H1 (cell line): ENCODE measurements at regions not wholly inside any gene's neighbourhood (a gene's known extent, or its start where the extent isn't known, plus 50 kb on each side); places are given as distances from the start of the nearest gene placed in this dataset.

Experiments
- CTCF ChIA-PET: fragments of 300-600 bp; sonication (Branson Sonifier 250); formaldehyde crosslinking; loops from one replicate; lab custom pipeline; 2021; ENCODE audit not compliant: partially characterized antibody; lab: Charles Lee
- POLR2A ChIA-PET: fragments of 300-600 bp; sonication (Branson Sonifier 250); formaldehyde crosslinking; loops from one replicate; lab custom pipeline; 2021; ENCODE audit warnings: inconsistent platforms; ENCODE audit not compliant: partially characterized antibody; lab: Charles Lee
- DNase-seq, 2 experiments: peaks; one replicate each; pipeline versions ENCODE4 v3.0.0 to v3.0.0-alpha.2; 2010 to 2022; ENCODE audit warnings: low spot score in 2 of 2, low read depth in 1 of 2, mixed read lengths in 1 of 2
- FAIRE-seq: peaks from 2 replicates; lab custom pipeline; 2011; peaks lifted over from hg19 to GRCh38; lab: Jason Lieb, UNC
- H2AFZ ChIP-seq: 2 replicates; pipeline ENCODE4 v1.8.1; 2012; ENCODE audit warnings: low read length, inconsistent platforms
- H2AK5ac ChIP-seq: 2 replicates; pipeline ENCODE4 v1.6.1; 2013; ENCODE audit warnings: low read depth, low read length
- H2BK120ac ChIP-seq: replicated peaks from 2 replicates; pipeline ENCODE3; 2013; ENCODE audit warnings: low read depth, low read length, inconsistent platforms
- H2BK12ac ChIP-seq: 2 replicates; pipeline ENCODE4 v1.6.1; 2013; ENCODE audit warnings: low read depth, low read length
- H2BK15ac ChIP-seq: 2 replicates; pipeline ENCODE4 v1.6.1; 2013; ENCODE audit warnings: low read length
- H2BK20ac ChIP-seq: 2 replicates; pipeline ENCODE4 v1.6.1; 2013; ENCODE audit warnings: low read length
- H2BK5ac ChIP-seq: 2 replicates; pipeline ENCODE4 v1.6.1; 2013; ENCODE audit warnings: low read depth, low read length
- H3K14ac ChIP-seq: 2 replicates; pipeline ENCODE4 v1.6.1; 2013; ENCODE audit warnings: inconsistent platforms; ENCODE audit not compliant: insufficient read length
- H3K18ac ChIP-seq: 2 replicates; pipeline ENCODE4 v1.6.1; 2013; ENCODE audit warnings: low read length; ENCODE audit errors: extremely low read depth
- H3K23ac ChIP-seq: 2 replicates; pipeline ENCODE4 v1.6.1; 2013; ENCODE audit warnings: inconsistent platforms; ENCODE audit not compliant: insufficient read length
- H3K23me2 ChIP-seq: 2 replicates; pipeline ENCODE4 v1.6.1; 2013; ENCODE audit warnings: low read depth, low read length
- H3K27ac ChIP-seq: 2 replicates; pipeline ENCODE4 v1.6.1; 2011; ENCODE audit warnings: low read depth, low read length, inconsistent platforms
- H3K27me3 ChIP-seq, 4 experiments: replicated peaks in 1 of 4; 1 replicate in 1 of 4; 2 replicates in 3 of 4; pipeline versions ENCODE4 v1.6.1 to v1.8.1; 2011 to 2013; ENCODE audit warnings: low read length in 3 of 4, mild to moderate bottlenecking in 3 of 4, inconsistent platforms in 2 of 4, mixed read lengths in 2 of 4, moderate library complexity in 1 of 4; ENCODE audit not compliant: control insufficient read depth in 3 of 4, insufficient read depth in 3 of 4; ENCODE audit errors: extremely low read depth in 1 of 4
- H3K36me3 ChIP-seq, 4 experiments: 2 replicates each; pipeline versions ENCODE4 v1.6.1 to v1.8.1; 2011 to 2013; ENCODE audit warnings: mild to moderate bottlenecking in 4 of 4, low read length in 3 of 4, moderate library complexity in 2 of 4, control low read depth in 1 of 4, inconsistent platforms in 1 of 4; ENCODE audit not compliant: insufficient read depth in 4 of 4, control insufficient read depth in 2 of 4
- H3K4ac ChIP-seq: replicated peaks from 2 replicates; pipeline ENCODE3; 2013; ENCODE audit warnings: low read length, low read depth, mixed read lengths, inconsistent platforms; ENCODE audit not compliant: insufficient read length
- H3K4me1 ChIP-seq, 4 experiments: replicated peaks in 1 of 4; 1 replicate in 1 of 4; 2 replicates in 3 of 4; pipeline versions ENCODE4 v1.6.1 to v1.8.1; 2011 to 2013; ENCODE audit warnings: low read length in 3 of 4, inconsistent platforms in 2 of 4, mixed read lengths in 1 of 4; ENCODE audit not compliant: insufficient read depth in 4 of 4, control insufficient read depth in 3 of 4
- H3K4me2 ChIP-seq, 2 experiments: 2 replicates each; pipeline versions ENCODE4 v1.6.1 to v1.8.1; 2011 to 2013; ENCODE audit warnings: low read depth in 2 of 2, low read length in 2 of 2, control low read depth in 1 of 2, inconsistent platforms in 1 of 2, mild to moderate bottlenecking in 1 of 2; ENCODE audit not compliant: insufficient read depth in 1 of 2
- H3K4me3 ChIP-seq, 4 experiments: fragments of 200-600, 300-600 bp in 1 of 4; sonication (generic), shearing (Covaris generic), sonication (Bioruptor Twin) in 1 of 4; 2 replicates each; pipeline versions ENCODE4 v1.5.1 to v1.8.1; 2011 to 2016; ENCODE audit warnings: low read length in 4 of 4, low read depth in 3 of 4, control low read depth in 2 of 4, inconsistent platforms in 2 of 4, mild to moderate bottlenecking in 2 of 4, mixed read lengths in 1 of 4, moderate library complexity in 1 of 4; ENCODE audit not compliant: insufficient read depth in 2 of 4; ENCODE audit errors: extremely low read depth in 1 of 4
- H3K56ac ChIP-seq: replicated peaks from 2 replicates; pipeline ENCODE3; 2013; ENCODE audit warnings: low read depth, mild to moderate bottlenecking, mixed read lengths, low read length, inconsistent platforms; ENCODE audit not compliant: insufficient read length
- H3K79me1 ChIP-seq: 2 replicates; pipeline ENCODE4 v1.6.1; 2013; ENCODE audit warnings: low read depth, low read length, control low read depth
- H3K79me2 ChIP-seq, 2 experiments: 2 replicates each; pipeline versions ENCODE4 v1.6.1 to v1.8.1; 2012 to 2013; ENCODE audit warnings: low read length in 2 of 2, mild to moderate bottlenecking in 2 of 2, inconsistent platforms in 1 of 2; ENCODE audit not compliant: insufficient read depth in 2 of 2, control insufficient read depth in 1 of 2
- H3K9ac ChIP-seq, 4 experiments: replicated peaks in 1 of 4; 1 replicate in 1 of 4; 2 replicates in 3 of 4; pipeline versions ENCODE4 v1.6.1 to v1.8.1; 2011 to 2013; ENCODE audit warnings: low read depth in 3 of 4, low read length in 3 of 4, control low read depth in 2 of 4, mild to moderate bottlenecking in 2 of 4, moderate library complexity in 2 of 4, inconsistent platforms in 1 of 4; ENCODE audit errors: extremely low read depth in 1 of 4
- H3K9me3 ChIP-seq, 2 experiments: 2 replicates each; pipeline versions ENCODE4 v1.6.1 to v1.8.1; 2012 to 2013; ENCODE audit warnings: mild to moderate bottlenecking in 2 of 2, moderate library complexity in 2 of 2, control low read depth in 1 of 2, inconsistent platforms in 1 of 2, low read depth in 1 of 2, low read length in 1 of 2, mixed read lengths in 1 of 2; ENCODE audit not compliant: insufficient read depth in 2 of 2
- H4K20me1 ChIP-seq, 2 experiments: replicated peaks in 1 of 2; 2 replicates each; pipeline versions ENCODE3 to v1.8.1; 2011 to 2013; ENCODE audit warnings: inconsistent platforms in 2 of 2, low read length in 2 of 2, mild to moderate bottlenecking in 1 of 2; ENCODE audit not compliant: insufficient read depth in 2 of 2, control insufficient read depth in 1 of 2
- H4K5ac ChIP-seq: 2 replicates; pipeline ENCODE4 v1.6.1; 2013; ENCODE audit warnings: low read length, low read depth, mixed read lengths, inconsistent platforms; ENCODE audit not compliant: insufficient read length
- H4K8ac ChIP-seq: 2 replicates; pipeline ENCODE4 v1.8.0; 2013; ENCODE audit warnings: mild to moderate bottlenecking, moderate library complexity, low read length, inconsistent platforms; ENCODE audit not compliant: insufficient read depth; ENCODE audit errors: extremely low read depth
- H4K91ac ChIP-seq: replicated peaks from 2 replicates; pipeline ENCODE3; 2013; ENCODE audit warnings: low read length, mixed read lengths, inconsistent platforms; ENCODE audit not compliant: insufficient read length
- ASH2L ChIP-seq: fragments of 200-600, 300-600 bp; sonication (generic); IDR thresholded peaks from one replicate; pipeline ENCODE4 v1.7.1; 2017; ENCODE audit warnings: low read length
- EGR1 ChIP-seq: IDR thresholded peaks from 2 replicates; pipeline ENCODE4 v1.6.1; 2011; ENCODE audit warnings: low read depth, low read length, borderline replicate concordance
- FOSL1 ChIP-seq: IDR thresholded peaks from 2 replicates; pipeline ENCODE4 v1.6.1; 2011; ENCODE audit warnings: mild to moderate bottlenecking, low read depth, low read length, moderate library complexity; ENCODE audit not compliant: insufficient read depth
- JUN ChIP-seq: IDR thresholded peaks from 2 replicates; pipeline ENCODE4 v1.6.1; 2011; ENCODE audit warnings: low read depth, mild to moderate bottlenecking, improper control_type of control experiment, low read length
- KDM1A ChIP-seq: fragments of 200-600, 300-600 bp; sonication (generic); IDR thresholded peaks from 2 replicates; pipeline ENCODE4 v1.7.1; 2016; ENCODE audit warnings: mild to moderate bottlenecking, low read length, borderline replicate concordance
- NRF1 ChIP-seq: IDR thresholded peaks from 2 replicates; pipeline ENCODE4 v1.6.1; 2011; ENCODE audit warnings: mild to moderate bottlenecking, low read depth, low read length, improper control_type of control experiment
- POLR2A ChIP-seq, 2 experiments: IDR thresholded peaks; 1 replicate in 1 of 2; 2 replicates in 1 of 2; pipeline ENCODE4 v1.6.1; 2011; ENCODE audit warnings: low read depth in 2 of 2, low read length in 2 of 2, mild to moderate bottlenecking in 2 of 2; ENCODE audit errors: control extremely low read depth in 1 of 2
- POU5F1 ChIP-seq: IDR thresholded peaks from 2 replicates; pipeline ENCODE4 v1.6.1; 2011; ENCODE audit warnings: low read depth, mild to moderate bottlenecking, low read length, moderate library complexity
- SP4 ChIP-seq: IDR thresholded peaks from 2 replicates; pipeline ENCODE4 v1.6.1; 2012; ENCODE audit warnings: low read length, inconsistent platforms
- USF2 ChIP-seq: IDR thresholded peaks from 2 replicates; pipeline ENCODE4 v1.6.1; 2011; ENCODE audit warnings: low read length, improper control_type of control experiment
- WGBS, 2 experiments: shearing (Covaris generic) in 1 of 2; methylation state at CpG; one replicate each; pipeline versions ENCODE4 v1.1.6 to v1.1.7; 2013 to 2015; ENCODE audit warnings: low lambda C conversion rate in 2 of 2, mixed read lengths in 2 of 2, inconsistent platforms in 1 of 2, low coverage in 1 of 2, missing lambda C conversion rate in 1 of 2; ENCODE audit not compliant: insufficient replicate concordance in 2 of 2, insufficient coverage in 1 of 2, insufficient read length in 1 of 2; ENCODE audit errors: extremely low coverage in 1 of 2, missing lambda C conversion rate in 1 of 2; 5-methylcytosine and 5-hydroxymethylcytosine counted together

DNA sequence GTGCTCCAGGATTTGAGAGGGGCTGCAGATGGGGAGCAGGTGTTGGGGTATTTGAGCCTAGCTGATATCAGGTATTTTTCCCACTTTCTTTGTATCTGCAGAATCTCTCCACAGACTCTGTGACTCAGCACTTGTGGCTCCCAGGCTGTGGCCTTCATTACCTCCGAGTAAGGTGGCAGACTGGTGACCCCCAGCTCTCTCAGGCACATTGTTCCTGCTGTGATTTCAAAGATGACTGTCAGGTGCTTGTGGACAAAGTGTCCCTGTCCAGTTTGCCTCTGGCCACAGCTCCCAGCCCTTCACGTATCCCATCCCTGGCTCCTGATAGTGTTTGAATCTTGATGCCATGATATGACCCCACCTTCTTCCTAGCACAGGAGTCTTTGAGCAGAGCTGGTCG lies 396.8 kb upstream of the PODXL start:
- no peak overlapping the region for H2BK15ac ChIP-seq
- no peaks in the 10 kb centered on the region for H3K79me1 ChIP-seq
- H3K56ac ChIP-seq: no peak overlapping the region
- no peak overlapping the region for H2AFZ ChIP-seq
- H3K23ac ChIP-seq: no peak overlapping the region
- no peak overlapping the region for H4K5ac ChIP-seq
- no peaks in the 10 kb centered on the region for H3K79me2 ChIP-seq
- H4K91ac ChIP-seq: no peak overlapping the region
- WGBS, 2 experiments: 83% methylated on average over 3 of the region's 3 CpGs; no CpG with 5 or more reads in 1 of the 2 experiments
- no peaks in the 10 kb centered on the region; a peak in 1 of 4 replicates for H3K9me3 ChIP-seq
- H3K4me1 ChIP-seq: peaks cover 0 to 8% (median 3%) of the 10 kb centered on the region in 4 experiments; a peak in 2 of 7 replicates
- H3K14ac ChIP-seq: no peak overlapping the region
- H3K4me3 ChIP-seq: no peak overlapping the region
- H3K9ac ChIP-seq: no peak overlapping the region
- FAIRE-seq (no peak), DNase-seq (no peak)
- H3K36me3 ChIP-seq: no peaks in the 10 kb centered on the region
- no peak overlapping the region for H3K4me2 ChIP-seq
- H2BK120ac ChIP-seq: no peak overlapping the region
- CTCF ChIA-PET: interaction anchor here (0.5 to 1.1 kb wide), 4 partner anchors 10 to 71 kb away, joined by 3 to 4 read pairs (median 3); no protein-coding TSS in a partner anchor
- no peaks in the 10 kb centered on the region for H3K23me2 ChIP-seq
- no peaks in the 10 kb centered on the region for H4K20me1 ChIP-seq
- POLR2A ChIA-PET: no interaction called here
- H2AK5ac ChIP-seq: no peak overlapping the region
- no peak overlapping the region for H2BK12ac ChIP-seq
- no peak overlapping the region for H2BK5ac ChIP-seq
- no peak overlapping the region for H3K18ac ChIP-seq
- no peak overlapping the region for H4K8ac ChIP-seq
- H3K27ac ChIP-seq: no peak overlapping the region
- no peak overlapping the region for H2BK20ac ChIP-seq
- no peak overlapping the region for H3K4ac ChIP-seq
- H3K27me3 ChIP-seq: no peaks in the 10 kb centered on the region
- TF ChIP-seq USF2 (no peak), NRF1 (no peak), POU5F1 (no peak), JUN (no peak), POLR2A (IDR thresholded peaks at IDR 0.05; ENCODE audit: control extremely low read depth in 1 of 2, low read depth in 2 of 2, low read length in 2 of 2) (no peak), ASH2L (no peak), FOSL1 (no peak), KDM1A (no peak), EGR1 (no peak), SP4 (no peak)
